ENCODE measurements at regions not wholly inside any gene's neighbourhood (a gene's known extent, or its start where the extent isn't known, plus 50 kb on each side); places are given as distances from the start of the nearest gene placed in this dataset.
"Not testable (repeated sequence)": the region's sequence is repeated elsewhere in the genome, so short reads cannot be mapped to it uniquely, and the experiment has no call there.

DNA sequence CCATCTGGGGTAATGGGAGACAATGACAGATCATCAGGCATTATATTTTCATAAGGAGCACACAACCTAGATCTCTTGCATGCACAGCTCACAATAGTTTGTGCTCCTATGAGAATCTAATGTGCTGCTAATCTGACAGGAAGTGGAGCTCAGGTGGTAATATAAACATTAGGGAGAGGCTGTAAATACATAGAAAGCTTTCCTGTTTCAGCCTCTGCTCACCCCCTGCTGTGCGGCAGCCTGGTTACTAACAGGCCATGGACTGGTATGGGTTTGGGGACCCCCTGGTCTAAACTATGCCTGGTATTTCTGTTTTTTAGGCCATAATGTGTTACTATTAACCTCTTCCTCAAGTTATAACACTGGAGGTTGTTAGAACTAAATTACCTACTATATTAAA, 1373.7 kb downstream of the LRFN5 start:
- H3K4me2 ChIP-seq: no peak overlapping the region
- H3K27me3 ChIP-seq: no peaks in the 10 kb centered on the region
- H3K4me1 ChIP-seq: no peaks in the 10 kb centered on the region
- no peaks in the 10 kb centered on the region for H3K36me3 ChIP-seq
- no peak overlapping the region for H3K27ac ChIP-seq
- H3K9me3 ChIP-seq (replicated peaks in 1 of 11): peaks cover 2 to 11% (median 8%) of the 10 kb centered on the region in 11 experiments; a peak in 18 of 22 replicates
- no peak for TF ChIP-seq Cebpa-rat (IDR thresholded peaks at IDR 0.05)
- no peak overlapping the region for H3K4me3 ChIP-seq
- H4K20me1 ChIP-seq: no peaks in the 10 kb centered on the region
- no peak overlapping the region for H3K9ac ChIP-seq

DNA sequence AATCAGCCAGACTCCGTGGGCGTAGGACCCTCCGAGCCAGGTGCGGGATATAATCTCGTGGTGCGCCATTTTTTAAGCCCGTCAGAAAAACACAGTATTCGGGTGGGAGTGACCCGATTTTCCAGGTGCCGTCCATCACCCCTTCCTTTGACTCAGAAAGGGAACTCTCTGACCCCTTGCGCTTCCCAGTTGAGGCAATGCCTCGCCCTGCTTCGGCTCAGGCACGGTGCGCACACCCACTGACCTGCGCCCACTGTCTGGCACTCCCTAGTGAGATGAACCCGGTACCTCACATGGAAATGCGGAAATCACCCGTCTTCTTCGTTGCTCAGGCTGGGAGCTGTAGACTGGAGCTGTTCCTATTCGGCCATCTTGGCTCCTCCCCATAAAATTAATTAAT, 1366.5 kb downstream of the LRFN5 start:
- H3K4me1 ChIP-seq; H3K9me3 ChIP-seq (replicated peaks in 1 of 11); H3K36me3 ChIP-seq; H4K20me1 ChIP-seq; H3K9ac ChIP-seq; H3K27ac ChIP-seq; H3K27me3 ChIP-seq; H3K4me2 ChIP-seq; H3K4me3 ChIP-seq: not testable (repeated sequence)

DNA sequence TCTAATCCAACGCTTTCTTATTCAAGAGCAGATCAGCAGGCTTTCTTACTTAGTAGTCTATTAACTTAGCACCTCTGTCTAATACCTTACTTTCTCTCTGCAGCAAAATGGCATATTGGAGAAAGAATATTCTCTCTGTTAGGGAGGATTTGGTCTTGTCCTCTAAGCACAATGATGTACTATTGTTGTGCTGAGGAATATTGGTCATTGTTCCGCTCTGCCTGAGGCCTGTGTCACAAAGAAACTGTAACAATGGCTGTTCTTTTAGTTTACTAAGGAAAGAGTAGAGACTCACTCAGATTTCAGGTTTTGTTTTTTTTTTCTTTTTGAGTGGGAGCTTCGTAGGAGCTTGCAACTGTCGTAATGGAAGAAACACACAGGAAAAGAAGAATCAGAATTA, 1358.8 kb downstream of the LRFN5 start:
- Histone ChIP-seq H3K9me3 (replicated peaks in 1 of 11) (no peaks in the 10 kb centered on the region), H3K27me3 (no peaks in the 10 kb centered on the region), H3K9ac (no peak overlapping the region), H3K36me3 (no peaks in the 10 kb centered on the region), H3K4me2 (no peak overlapping the region), H3K4me3 (no peak overlapping the region), H3K27ac (no peak overlapping the region), H3K4me1 (no peaks in the 10 kb centered on the region), H4K20me1 (no peaks in the 10 kb centered on the region)
- TF ChIP-seq Cebpa-rat (IDR thresholded peaks at IDR 0.05): no peak

DNA sequence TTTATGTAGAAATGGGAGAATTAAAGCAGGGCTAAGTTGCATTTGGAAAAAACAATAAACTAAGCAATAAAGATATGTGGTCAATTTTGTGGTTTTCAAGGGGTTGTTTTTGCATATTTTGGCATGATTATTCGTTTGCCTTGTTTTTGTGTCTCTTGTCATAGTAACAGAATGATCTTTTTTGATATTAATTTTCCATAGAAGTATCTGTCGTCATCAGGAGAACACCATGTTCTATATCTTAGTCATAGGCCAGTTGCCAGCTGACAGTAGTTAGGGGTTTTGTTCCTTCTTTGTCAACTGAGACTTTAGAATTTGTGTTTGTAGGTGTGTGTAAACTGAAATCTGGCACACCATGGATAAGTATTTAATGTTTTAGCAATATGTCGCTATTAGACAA, 1354.8 kb downstream of the LRFN5 start:
- no peak for TF ChIP-seq Cebpa-rat (IDR thresholded peaks at IDR 0.05)
- H4K20me1 ChIP-seq: no peaks in the 10 kb centered on the region

DNA sequence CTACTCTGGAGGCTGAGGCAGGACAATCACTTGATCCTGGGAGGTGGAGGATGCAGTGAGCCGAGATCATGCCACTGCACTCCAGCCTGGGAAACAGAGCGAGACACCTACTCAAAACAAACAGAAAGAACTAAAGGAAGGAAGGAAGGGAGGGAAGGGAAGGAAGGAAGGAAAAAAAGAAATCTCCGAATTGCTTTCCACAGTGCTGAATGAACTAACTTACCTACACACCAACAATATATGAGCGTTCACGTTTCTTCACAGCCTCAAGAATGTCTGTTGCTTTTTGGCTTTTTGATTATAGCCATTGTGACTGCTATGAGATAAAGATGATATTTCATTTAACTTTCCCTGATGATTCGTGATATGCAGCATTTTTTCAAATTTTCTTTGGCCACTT, 1343.7 kb downstream of the LRFN5 start:
- Histone ChIP-seq H3K9me3 (replicated peaks in 1 of 11) (no peaks in the 10 kb centered on the region; a peak in 2 of 22 replicates), H3K27ac (no peak overlapping the region), H3K9ac (no peak overlapping the region), H3K36me3 (no peaks in the 10 kb centered on the region), H3K4me3 (no peak overlapping the region), H3K4me1 (no peaks in the 10 kb centered on the region), H3K27me3 (no peaks in the 10 kb centered on the region), H4K20me1 (no peaks in the 10 kb centered on the region; a peak in 1 of 22 replicates), H3K4me2 (no peak overlapping the region)
- TF ChIP-seq Cebpa-rat (IDR thresholded peaks at IDR 0.05): no peak

More for the DNA sequence above, 1354.8 kb downstream of the LRFN5 start:
- H3K4me1 ChIP-seq: no peaks in the 10 kb centered on the region
- H3K9ac ChIP-seq: no peak overlapping the region
- no peak overlapping the region for H3K4me2 ChIP-seq
- H3K4me3 ChIP-seq: no peak overlapping the region
- H3K27ac ChIP-seq: no peak overlapping the region
- H3K36me3 ChIP-seq: no peaks in the 10 kb centered on the region
- peaks cover 0 to 5% (median 0%) of the 10 kb centered on the region in 11 experiments; a peak in 1 of 22 replicates for H3K9me3 ChIP-seq (replicated peaks in 1 of 11)
- no peaks in the 10 kb centered on the region for H3K27me3 ChIP-seq

DNA sequence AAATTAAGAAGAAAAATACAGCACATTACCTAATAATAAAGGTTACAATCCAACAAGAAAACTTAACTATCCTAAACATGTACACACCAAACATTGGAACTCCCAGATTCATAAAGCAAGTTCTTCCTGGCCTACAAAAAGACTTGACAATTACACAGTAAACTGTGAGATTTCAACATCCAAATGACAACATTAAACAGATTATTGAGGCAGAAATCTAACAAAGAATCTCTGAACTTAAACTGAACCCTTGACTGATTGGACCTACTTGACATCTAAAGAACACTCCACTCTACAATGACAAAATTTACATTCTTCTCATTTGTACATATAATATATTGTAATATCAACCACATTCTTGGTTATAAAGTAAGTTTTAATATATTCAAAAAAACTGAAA, 1341.3 kb downstream of the LRFN5 start:
- H3K27ac ChIP-seq: no peak overlapping the region

DNA sequence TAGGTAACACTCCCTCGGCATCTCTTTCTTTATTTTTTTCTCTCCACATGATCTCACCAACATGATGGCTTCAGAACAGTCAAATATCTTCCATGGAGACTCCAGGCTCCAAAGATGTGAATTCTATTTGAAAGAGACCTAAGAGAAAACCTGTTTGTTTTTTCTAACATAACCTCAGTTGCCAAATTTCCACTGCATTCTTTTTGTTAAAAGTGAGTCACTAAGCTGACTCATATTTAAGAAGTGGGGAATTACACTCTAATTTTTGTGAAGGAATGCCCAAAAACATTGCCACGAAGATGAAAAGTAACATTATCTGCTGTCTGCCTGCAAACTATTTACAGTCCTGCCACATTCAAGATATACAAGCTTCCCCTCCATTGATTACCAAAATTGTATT, 1337.6 kb downstream of the LRFN5 start:
- no peaks in the 10 kb centered on the region for H3K9me3 ChIP-seq (replicated peaks in 1 of 11)
- 0 out of 20 replicates have a peak, but pooled peaks cover 0 to 5% (median 0%) of the 10 kb centered on the region in 10 experiments for H3K4me1 ChIP-seq
- H3K9ac ChIP-seq: no peak overlapping the region
- no peak overlapping the region for H3K4me2 ChIP-seq
- TF ChIP-seq Cebpa-rat (IDR thresholded peaks at IDR 0.05): no peak
- no peaks in the 10 kb centered on the region for H4K20me1 ChIP-seq
- H3K27ac ChIP-seq: no peak overlapping the region
- H3K36me3 ChIP-seq: no peaks in the 10 kb centered on the region
- H3K4me3 ChIP-seq: no peak overlapping the region
- no peaks in the 10 kb centered on the region for H3K27me3 ChIP-seq

More for the DNA sequence above, 1341.3 kb downstream of the LRFN5 start:
- Histone ChIP-seq H3K4me1 (no peaks in the 10 kb centered on the region), H3K9ac (no peak overlapping the region), H3K36me3 (no peaks in the 10 kb centered on the region), H3K4me3 (no peak overlapping the region), H3K9me3 (replicated peaks in 1 of 11) (no peaks in the 10 kb centered on the region; a peak in 2 of 22 replicates), H4K20me1 (no peaks in the 10 kb centered on the region; a peak in 1 of 22 replicates), H3K4me2 (no peak overlapping the region), H3K27me3 (no peaks in the 10 kb centered on the region)
- TF ChIP-seq Cebpa-rat (IDR thresholded peaks at IDR 0.05): no peak

DNA sequence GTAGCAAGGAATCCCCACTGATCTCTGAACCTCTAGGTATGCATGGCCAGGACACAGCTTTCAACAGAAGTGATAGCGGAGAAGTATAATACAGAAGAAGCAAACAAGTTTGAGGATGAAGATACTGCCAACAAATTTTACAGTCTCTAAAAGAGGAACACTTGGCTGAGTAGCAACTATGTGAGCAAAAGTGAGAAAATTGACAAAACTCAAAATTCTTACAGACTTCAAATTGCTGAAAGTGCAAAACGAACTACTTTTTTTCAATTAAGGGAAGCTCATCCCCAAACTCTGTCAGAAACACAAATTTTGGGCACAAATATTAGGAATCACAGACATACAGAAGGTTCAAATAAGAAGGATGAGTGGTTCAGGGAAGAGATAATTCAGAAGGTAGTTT, 1324.6 kb downstream of the LRFN5 start:
- H3K36me3 ChIP-seq: no peaks in the 10 kb centered on the region
- no peaks in the 10 kb centered on the region for H4K20me1 ChIP-seq
- no peaks in the 10 kb centered on the region for H3K9me3 ChIP-seq (replicated peaks in 1 of 11)
- TF ChIP-seq Cebpa-rat (IDR thresholded peaks at IDR 0.05): no peak
- no peak overlapping the region for H3K4me3 ChIP-seq
- peaks cover 8 to 34% (median 15%) of the 10 kb centered on the region in 10 experiments; a peak in 19 of 20 replicates for H3K4me1 ChIP-seq
- H3K27ac ChIP-seq: peak overlapping the region in 3 of 11 experiments; percentile 18 to 70 (median 68); a peak in 4 of 22 replicates
- no peaks in the 10 kb centered on the region for H3K27me3 ChIP-seq
- no peak overlapping the region for H3K9ac ChIP-seq
- H3K4me2 ChIP-seq: peak overlapping the region in 3 of 11 experiments; percentile 10 to 76 (median 73); a peak in 5 of 22 replicates

DNA sequence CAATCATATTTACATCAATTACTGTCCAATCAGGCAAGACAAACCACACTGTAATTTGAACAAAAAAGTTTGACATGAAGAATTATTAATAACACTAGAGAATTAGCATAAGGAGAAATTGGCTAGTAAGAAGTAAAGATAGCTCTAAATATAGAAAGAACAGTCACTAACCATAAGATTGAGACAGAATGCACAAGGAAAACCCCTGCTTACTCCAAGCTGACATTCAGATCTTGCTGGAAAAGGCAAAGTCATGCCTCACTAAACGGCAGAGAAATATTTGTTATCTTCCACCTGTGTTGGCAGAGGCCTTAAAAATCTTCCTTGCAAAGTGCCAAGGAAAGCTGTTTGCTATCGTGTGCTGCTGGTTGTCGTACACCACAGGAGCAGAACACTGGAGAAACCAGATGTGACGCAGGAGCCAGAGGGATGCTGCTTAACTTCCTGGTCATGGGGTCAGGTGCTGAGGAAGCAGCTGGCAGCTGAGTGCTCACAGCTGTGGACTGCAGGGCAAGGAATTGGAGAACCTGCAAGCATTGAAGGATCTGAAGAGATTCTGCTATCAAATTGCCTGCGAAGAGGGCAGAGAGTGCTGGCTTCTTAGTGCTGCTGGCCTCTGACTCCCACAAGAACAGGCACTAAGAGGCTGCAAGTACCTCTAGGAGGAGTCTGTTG, 1323.3 kb downstream of the LRFN5 start:
- Histone ChIP-seq H3K9ac (peak overlapping the region in 4 of 11 experiments; percentile 41 to 56 (median 50); a peak in 7 of 22 replicates), H3K4me3 (peak overlapping the region in 3 of 10 experiments; percentile 9 to 31 (median 26); a peak in 3 of 20 replicates), H4K20me1 (no peaks in the 10 kb centered on the region), H3K27me3 (no peaks in the 10 kb centered on the region), H3K27ac (peak overlapping the region; percentile 23 to 77 (median 55); a peak in 17 of 22 replicates), H3K4me1 (peaks cover 8 to 34% (median 15%) of the 10 kb centered on the region in 10 experiments; a peak in 19 of 20 replicates), H3K36me3 (no peaks in the 10 kb centered on the region), H3K4me2 (peak overlapping the region; percentile 30 to 76 (median 65); a peak in 21 of 22 replicates), H3K9me3 (replicated peaks in 1 of 11) (no peaks in the 10 kb centered on the region)
- TF ChIP-seq Cebpa-rat (IDR thresholded peaks at IDR 0.05): no peak

DNA sequence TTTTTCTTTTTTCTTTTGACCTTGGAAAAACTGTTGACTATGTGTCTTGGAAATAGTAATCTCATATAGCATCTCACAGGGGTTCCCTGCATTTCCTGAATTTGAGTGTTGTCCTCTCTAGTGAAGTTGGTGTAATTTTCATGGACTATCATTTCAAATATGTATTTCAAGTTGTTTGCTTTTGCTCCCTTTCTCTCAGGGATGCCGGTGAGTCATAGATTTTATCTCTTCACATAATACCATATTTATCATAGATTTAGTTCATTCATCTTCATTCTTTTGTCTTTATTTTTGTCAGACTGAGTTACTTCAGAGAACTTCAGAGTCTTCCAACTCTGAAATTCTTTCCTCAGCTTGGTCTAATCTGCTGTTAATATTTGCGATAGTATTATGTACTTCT, 1320.6 kb downstream of the LRFN5 start:
- Histone ChIP-seq H3K36me3 (no peaks in the 10 kb centered on the region), H3K27ac (no peak overlapping the region), H3K9me3 (replicated peaks in 1 of 11) (no peaks in the 10 kb centered on the region), H4K20me1 (no peaks in the 10 kb centered on the region), H3K4me1 (peaks cover 8 to 34% (median 15%) of the 10 kb centered on the region in 10 experiments; a peak in 19 of 20 replicates), H3K4me3 (no peak overlapping the region), H3K27me3 (no peaks in the 10 kb centered on the region), H3K4me2 (no peak overlapping the region), H3K9ac (no peak overlapping the region)
- no peak for TF ChIP-seq Cebpa-rat (IDR thresholded peaks at IDR 0.05)
